Stimulated activated naive CD4-positive, alpha-beta T cell treated with Interleukin-2 at 50 U/mL for 16 hours (primary cell): ENCODE measurements at regions not wholly inside any gene's neighbourhood (a gene's known extent, or its start where the extent isn't known, plus 50 kb on each side); places are given as distances from the start of the nearest gene placed in this dataset.

Experiments
- DNase-seq: peaks from one replicate; lab custom pipeline; 2025; lab: John Stamatoyannopoulos, UW

- no peak for DNase-seq
Measured at GRCh38 chr10:10780746-10781145, 236.9 kb upstream of the CELF2 start.

GRCh38 chr10:10782603-10783002 lies 235.1 kb upstream of the CELF2 start:
- no peak for DNase-seq

GRCh38 chr10:10785627-10786026 lies 232.0 kb upstream of the CELF2 start:
- no peak for DNase-seq

GRCh38 chr10:10786109-10787090 lies 231.3 kb upstream of the CELF2 start:
- DNase-seq: no peak

- DNase-seq: no peak
Measured at GRCh38 chr10:10787586-10787985, 230.1 kb upstream of the CELF2 start.

GRCh38 chr10:10788761-10789160 lies 228.9 kb upstream of the CELF2 start:
- no peak for DNase-seq

GRCh38 chr10:10791869-10792268 lies 225.8 kb upstream of the CELF2 start:
- no peak for DNase-seq

- DNase-seq: no peak
Measured at GRCh38 chr10:10792681-10793080, 225.0 kb upstream of the CELF2 start.

GRCh38 chr10:10794046-10794445 lies 223.6 kb upstream of the CELF2 start:
- DNase-seq: no peak

- no peak for DNase-seq
Measured at GRCh38 chr10:10794791-10795191, 222.9 kb upstream of the CELF2 start.

GRCh38 chr10:10796061-10796773 lies 221.5 kb upstream of the CELF2 start:
- no peak for DNase-seq

- DNase-seq: no peak
Measured at GRCh38 chr10:10796774-10797415, 220.8 kb upstream of the CELF2 start.

GRCh38 chr10:10797513-10797912 lies 220.2 kb upstream of the CELF2 start:
- DNase-seq: no peak

GRCh38 chr10:10798102-10798863 lies 219.4 kb upstream of the CELF2 start:
- no peak for DNase-seq

- no peak for DNase-seq
Measured at GRCh38 chr10:10798864-10799192, 218.8 kb upstream of the CELF2 start.

- no peak for DNase-seq
Measured at GRCh38 chr10:10800961-10801360, 216.7 kb upstream of the CELF2 start.

- DNase-seq: no peak
Measured at GRCh38 chr10:10803278-10803677, 214.4 kb upstream of the CELF2 start.

GRCh38 chr10:10804061-10804460 lies 213.6 kb upstream of the CELF2 start:
- DNase-seq: no peak

- no peak for DNase-seq
Measured at GRCh38 chr10:10804998-10805740, 212.5 kb upstream of the CELF2 start.

- no peak for DNase-seq
Measured at GRCh38 chr10:10807106-10807505, 210.6 kb upstream of the CELF2 start.

GRCh38 chr10:10811562-10811961 lies 206.1 kb upstream of the CELF2 start:
- DNase-seq: no peak
